ENCODE measurements at regions not wholly inside any gene's neighbourhood (a gene's known extent, or its start where the extent isn't known, plus 50 kb on each side); places are given as distances from the start of the nearest gene placed in this dataset.

DNA sequence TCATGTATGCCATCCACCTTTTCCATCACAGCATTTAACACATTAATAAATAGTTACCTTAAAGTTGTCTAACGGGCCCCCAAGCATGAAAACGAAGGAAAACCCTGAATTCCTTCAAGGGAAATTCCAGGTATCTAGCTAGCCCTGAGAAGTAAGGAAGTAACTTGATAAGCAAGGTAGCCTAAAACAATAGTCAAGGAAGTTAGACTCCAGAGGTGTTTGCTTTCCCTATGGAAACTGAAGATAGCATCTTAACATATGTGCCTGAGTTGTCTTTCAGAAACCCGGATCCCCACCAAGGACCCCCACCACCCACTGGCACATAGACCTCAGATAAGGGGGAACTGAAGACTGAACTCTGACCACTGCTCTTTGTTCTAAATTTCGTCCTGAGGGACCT, 127.4 kb downstream of the TBXT start:
- H3K27ac Mint-ChIP-seq = no peak overlapping the region
- Histone ChIP-seq H3K4me1 (ENCODE audit: control insufficient read depth in 1 of 2, insufficient read depth in 2 of 2, low read length in 2 of 2) (no peaks in the 10 kb centered on the region), H2AFZ (ENCODE audit: insufficient read depth, low read depth, low read length, poor library complexity, severe bottlenecking) (no peak overlapping the region), H3K4me3 (replicated peaks in 1 of 3; ENCODE audit: low read depth in 2 of 3, low read length in 3 of 3) (no peak overlapping the region), H3K79me2 (ENCODE audit: insufficient read depth, low read length) (no peaks in the 10 kb centered on the region), H3K9me3 (replicated peaks in 1 of 2; ENCODE audit: control insufficient read depth in 1 of 2, insufficient read depth in 1 of 2, low read length in 2 of 2) (no peaks in the 10 kb centered on the region), H3K4me2 (replicated peaks; ENCODE audit: extremely low read depth, low read length, poor library complexity, severe bottlenecking) (no peak overlapping the region), H3K9ac (ENCODE audit: insufficient read depth, low read length, poor library complexity, severe bottlenecking) (no peak overlapping the region), H4K20me1 (ENCODE audit: insufficient read depth, low read length) (no peaks in the 10 kb centered on the region), H3K27ac (ENCODE audit: low read depth in 1 of 2, low read length in 2 of 2) (no peak overlapping the region), H3K27me3 (ENCODE audit: control insufficient read depth in 2 of 2, insufficient read depth in 2 of 2, low read length in 2 of 2) (no peaks in the 10 kb centered on the region), H3K36me3 (replicated peaks in 1 of 2; ENCODE audit: control insufficient read depth in 1 of 2, insufficient read depth in 2 of 2, low read length in 2 of 2) (no peaks in the 10 kb centered on the region)
- DNase-seq = no peak
- peaks cover 0 to 2% (median 0%) of the 10 kb centered on the region in 3 donors for H3K27me3 Mint-ChIP-seq (ENCODE audit: low read depth in 3 of 3)
- no peaks in the 10 kb centered on the region for H3K4me1 Mint-ChIP-seq
- TF ChIP-seq, protein P1, sequence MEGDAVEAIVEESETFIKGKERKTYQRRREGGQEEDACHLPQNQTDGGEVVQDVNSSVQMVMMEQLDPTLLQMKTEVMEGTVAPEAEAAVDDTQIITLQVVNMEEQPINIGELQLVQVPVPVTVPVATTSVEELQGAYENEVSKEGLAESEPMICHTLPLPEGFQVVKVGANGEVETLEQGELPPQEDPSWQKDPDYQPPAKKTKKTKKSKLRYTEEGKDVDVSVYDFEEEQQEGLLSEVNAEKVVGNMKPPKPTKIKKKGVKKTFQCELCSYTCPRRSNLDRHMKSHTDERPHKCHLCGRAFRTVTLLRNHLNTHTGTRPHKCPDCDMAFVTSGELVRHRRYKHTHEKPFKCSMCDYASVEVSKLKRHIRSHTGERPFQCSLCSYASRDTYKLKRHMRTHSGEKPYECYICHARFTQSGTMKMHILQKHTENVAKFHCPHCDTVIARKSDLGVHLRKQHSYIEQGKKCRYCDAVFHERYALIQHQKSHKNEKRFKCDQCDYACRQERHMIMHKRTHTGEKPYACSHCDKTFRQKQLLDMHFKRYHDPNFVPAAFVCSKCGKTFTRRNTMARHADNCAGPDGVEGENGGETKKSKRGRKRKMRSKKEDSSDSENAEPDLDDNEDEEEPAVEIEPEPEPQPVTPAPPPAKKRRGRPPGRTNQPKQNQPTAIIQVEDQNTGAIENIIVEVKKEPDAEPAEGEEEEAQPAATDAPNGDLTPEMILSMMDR (IDR thresholded peaks at IDR 0.05) = no peak
- no peaks in the 10 kb centered on the region for H3K36me3 Mint-ChIP-seq
- H3K4me3 Mint-ChIP-seq = no peak overlapping the region
- WGBS (ENCODE audit: insufficient coverage) = 42% methylated on average over 2 of the region's 4 CpGs
- H3K9me3 Mint-ChIP-seq = peaks cover 0 to 10% (median 4%) of the 10 kb centered on the region in 7 donors
- intact Hi-C loops (cut with micrococcal nuclease) = no loop called here

DNA sequence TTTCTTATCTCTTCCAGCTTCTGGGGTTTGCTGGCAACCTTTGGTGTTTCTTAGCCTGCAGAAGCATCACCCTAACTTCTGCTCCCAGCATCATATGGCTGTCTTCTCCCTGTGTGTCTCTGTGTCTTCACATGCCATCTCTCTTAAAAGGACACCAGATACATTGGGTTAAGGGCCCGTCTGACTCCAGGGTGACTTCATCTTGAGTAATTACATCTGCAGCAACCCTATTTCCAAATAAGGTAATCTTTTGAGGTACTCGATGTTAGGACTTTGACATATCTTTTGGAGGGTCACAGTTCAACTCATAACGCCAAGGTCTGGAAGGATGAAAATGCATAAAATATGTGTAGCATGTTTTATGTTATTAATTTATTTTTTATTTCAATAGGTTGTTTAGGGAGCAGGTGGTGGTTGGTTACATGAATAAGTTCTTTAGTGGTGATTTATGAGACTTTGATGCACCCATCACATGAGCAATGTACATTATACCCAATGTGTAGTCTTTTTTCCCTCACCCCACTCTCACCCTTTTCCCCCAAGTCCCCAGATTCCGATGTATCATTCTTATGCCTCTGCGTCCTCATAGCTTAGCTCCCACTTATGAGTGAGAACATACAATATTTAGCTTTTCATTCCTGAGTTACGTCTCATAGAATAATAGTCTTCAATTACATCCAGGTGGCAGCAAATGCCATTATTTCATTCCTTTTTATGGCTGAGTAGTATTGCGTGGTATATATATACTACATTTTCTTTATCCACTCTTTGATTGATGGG, 131.1 kb downstream of the TBXT start:
- no peaks in the 10 kb centered on the region for H3K36me3 Mint-ChIP-seq
- no peak overlapping the region for H3K9ac ChIP-seq (ENCODE audit: insufficient read depth, low read length, poor library complexity, severe bottlenecking)
- intact Hi-C loops (cut with micrococcal nuclease) = no loop called here
- no peak overlapping the region for H3K4me3 ChIP-seq (replicated peaks in 1 of 3; ENCODE audit: low read depth in 2 of 3, low read length in 3 of 3)
- DNase-seq = no peak
- no peak overlapping the region for H3K27ac Mint-ChIP-seq
- H3K79me2 ChIP-seq (ENCODE audit: insufficient read depth, low read length) = no peaks in the 10 kb centered on the region
- no peak overlapping the region for H3K4me2 ChIP-seq (replicated peaks; ENCODE audit: extremely low read depth, low read length, poor library complexity, severe bottlenecking)
- no peaks in the 10 kb centered on the region for H3K4me1 ChIP-seq (ENCODE audit: control insufficient read depth in 1 of 2, insufficient read depth in 2 of 2, low read length in 2 of 2)
- H3K9me3 ChIP-seq (replicated peaks in 1 of 2; ENCODE audit: control insufficient read depth in 1 of 2, insufficient read depth in 1 of 2, low read length in 2 of 2) = no peaks in the 10 kb centered on the region
- peaks cover 0 to 3% (median 2%) of the 10 kb centered on the region in 3 donors for H3K27me3 Mint-ChIP-seq (ENCODE audit: low read depth in 3 of 3)
- no peaks in the 10 kb centered on the region for H3K27me3 ChIP-seq (ENCODE audit: control insufficient read depth in 2 of 2, insufficient read depth in 2 of 2, low read length in 2 of 2)
- peaks cover 2 to 10% (median 4%) of the 10 kb centered on the region in 7 donors for H3K9me3 Mint-ChIP-seq
- no peaks in the 10 kb centered on the region for H3K36me3 ChIP-seq (replicated peaks in 1 of 2; ENCODE audit: control insufficient read depth in 1 of 2, insufficient read depth in 2 of 2, low read length in 2 of 2)
- H3K27ac ChIP-seq (ENCODE audit: low read depth in 1 of 2, low read length in 2 of 2) = no peak overlapping the region
- no peak overlapping the region for H2AFZ ChIP-seq (ENCODE audit: insufficient read depth, low read depth, low read length, poor library complexity, severe bottlenecking)
- WGBS (ENCODE audit: insufficient coverage) = no CpG with 5 or more reads among the region's 7 CpGs
- H3K4me3 Mint-ChIP-seq = no peak overlapping the region
- H3K4me1 Mint-ChIP-seq = no peaks in the 10 kb centered on the region
- H4K20me1 ChIP-seq (ENCODE audit: insufficient read depth, low read length) = no peaks in the 10 kb centered on the region
- TF ChIP-seq, protein P1 (IDR thresholded peaks at IDR 0.05) = no peak
